Right lobe of liver (tissue), 6 donors: ENCODE measurements at regions not wholly inside any gene's neighbourhood (a gene's known extent, or its start where the extent isn't known, plus 50 kb on each side); places are given as distances from the start of the nearest gene placed in this dataset.

Source experiments
- ATAC-seq, 4 donors: fragments of 200-7000 bp; cut with Tn5 transposase; one replicate each; pipeline ENCODE4 v1.9.1; 2020; ENCODE audit warnings: mild to moderate bottlenecking in 4 of 4, moderate library complexity in 4 of 4
- DNase-seq, 3 donors: peaks; one replicate each; pipeline ENCODE4 v3.0.0-alpha.2; 2020
- H3K27ac ChIP-seq, 3 donors: fragments of 200-600 bp; one replicate each; pipeline ENCODE4 v1.8.0; 2022
- H3K27me3 ChIP-seq, 2 donors: fragments of 200-600 bp; one replicate each; pipeline ENCODE4 v1.8.0; 2022
- H3K36me3 ChIP-seq, 4 donors: fragments of 200-600 bp; sonication (generic) in 1 of 4; one replicate each; pipeline versions ENCODE4 v1.5.1 to v1.8.0; 2017 to 2022; ENCODE audit warnings: control low read depth in 1 of 4
- H3K4me1 ChIP-seq, 4 donors: fragments of 200-600 bp; sonication (generic) in 1 of 4; one replicate each; pipeline versions ENCODE4 v1.5.1 to v1.8.0; 2017 to 2022; ENCODE audit warnings: control low read depth in 1 of 4
- H3K4me3 ChIP-seq, 3 donors: fragments of 200-600 bp; one replicate each; pipeline ENCODE4 v1.8.0; 2022
- H3K9me3 ChIP-seq, 4 donors: fragments of 200-600 bp; sonication (generic) in 1 of 4; one replicate each; pipeline versions ENCODE4 v1.5.1 to v1.8.0; 2017 to 2022; ENCODE audit warnings: control low read depth in 1 of 4
- POLR2A ChIP-seq: fragments of 450-650 bp; IDR thresholded peaks from one replicate; pipeline ENCODE4 v1.6.1; 2017; ENCODE audit warnings: antibody characterized with exemption, mild to moderate bottlenecking
- WGBS: methylation state at CpG from one replicate; pipeline ENCODE4 v1.1.6; 2018; ENCODE audit warnings: low coverage, low lambda C conversion rate; ENCODE audit not compliant: insufficient coverage; ENCODE audit errors: missing lambda C conversion rate; 5-methylcytosine and 5-hydroxymethylcytosine counted together
- intact Hi-C, 2 donors: fragments of 100-400 bp; cut with DNase I; formaldehyde crosslinking; loops; one replicate each; pipeline versions ENCODE4 v1.11.2 to v1.14.1; 2022
- TF ChIP-seq, protein P1 (sequence below), 4 donors: fragments of 200-600 bp in 3 of 4; fragments of 450-650 bp in 1 of 4; IDR thresholded peaks; one replicate each; pipeline versions ENCODE4 v1.5.1 to v1.8.0; 2016 to 2022; ENCODE audit warnings: antibody characterized with exemption in 4 of 4, mild to moderate bottlenecking in 2 of 4
- donor health status: DM: no; HTN: yes; CAD: no.
- donor health status: DM: no; HTN: no; CAD: no.
- donor health status: DM: no; HTN: no; CAD: no.
- donor health status: DM: no; HTN: yes; CAD: no.
- donor health status: DM: no; HTN: yes; CAD: no.

DNA sequence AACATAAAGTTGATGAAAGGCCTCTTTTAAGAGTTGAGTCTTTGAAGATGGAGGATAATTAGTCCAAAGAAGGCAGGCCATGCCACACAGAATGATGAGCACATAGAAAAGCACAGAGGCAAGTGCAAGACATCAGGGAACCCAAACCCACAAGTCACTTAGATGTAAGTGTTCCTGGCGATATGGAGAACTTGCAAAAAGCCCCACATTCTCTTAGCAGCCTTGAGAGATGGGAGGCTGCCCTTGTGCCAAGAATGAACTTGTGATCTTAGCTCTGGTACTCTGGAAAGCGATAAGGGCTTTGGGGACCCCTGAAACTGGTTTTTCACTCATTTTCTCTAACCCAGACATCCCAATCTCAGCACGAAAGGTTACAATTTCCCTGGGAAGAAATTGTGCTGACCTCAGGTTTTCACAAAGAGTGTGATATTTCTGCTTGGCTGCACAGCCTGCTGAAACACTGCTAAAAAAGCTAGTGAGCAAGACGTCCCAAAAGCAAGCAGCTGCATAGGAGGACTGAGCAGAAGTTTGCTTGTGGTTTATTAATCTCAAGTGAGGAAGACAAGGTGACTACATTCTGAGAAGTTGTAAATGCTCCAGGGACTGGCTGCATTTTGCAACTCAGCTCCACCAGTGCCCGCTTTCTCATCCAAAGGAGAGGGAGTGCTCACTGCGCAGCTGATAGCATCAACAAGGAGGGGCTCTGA, 496.9 kb upstream of the CAMK1G start:
- Histone ChIP-seq H3K36me3 (no peaks in the 10 kb centered on the region), H3K9me3 (no peaks in the 10 kb centered on the region), H3K4me3 (no peak overlapping the region), H3K4me1 (no peaks in the 10 kb centered on the region), H3K27me3 (no peaks in the 10 kb centered on the region), H3K27ac (no peak overlapping the region)
- WGBS, result 59% methylated on average over 6 of the region's 6 CpGs
- intact Hi-C loops, result no loop called here
- TF ChIP-seq, protein P1, sequence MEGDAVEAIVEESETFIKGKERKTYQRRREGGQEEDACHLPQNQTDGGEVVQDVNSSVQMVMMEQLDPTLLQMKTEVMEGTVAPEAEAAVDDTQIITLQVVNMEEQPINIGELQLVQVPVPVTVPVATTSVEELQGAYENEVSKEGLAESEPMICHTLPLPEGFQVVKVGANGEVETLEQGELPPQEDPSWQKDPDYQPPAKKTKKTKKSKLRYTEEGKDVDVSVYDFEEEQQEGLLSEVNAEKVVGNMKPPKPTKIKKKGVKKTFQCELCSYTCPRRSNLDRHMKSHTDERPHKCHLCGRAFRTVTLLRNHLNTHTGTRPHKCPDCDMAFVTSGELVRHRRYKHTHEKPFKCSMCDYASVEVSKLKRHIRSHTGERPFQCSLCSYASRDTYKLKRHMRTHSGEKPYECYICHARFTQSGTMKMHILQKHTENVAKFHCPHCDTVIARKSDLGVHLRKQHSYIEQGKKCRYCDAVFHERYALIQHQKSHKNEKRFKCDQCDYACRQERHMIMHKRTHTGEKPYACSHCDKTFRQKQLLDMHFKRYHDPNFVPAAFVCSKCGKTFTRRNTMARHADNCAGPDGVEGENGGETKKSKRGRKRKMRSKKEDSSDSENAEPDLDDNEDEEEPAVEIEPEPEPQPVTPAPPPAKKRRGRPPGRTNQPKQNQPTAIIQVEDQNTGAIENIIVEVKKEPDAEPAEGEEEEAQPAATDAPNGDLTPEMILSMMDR (IDR thresholded peaks at IDR 0.05), result no peak
- no peak for TF ChIP-seq POLR2A
- DNase-seq (no peak), ATAC-seq (no peak)

DNA sequence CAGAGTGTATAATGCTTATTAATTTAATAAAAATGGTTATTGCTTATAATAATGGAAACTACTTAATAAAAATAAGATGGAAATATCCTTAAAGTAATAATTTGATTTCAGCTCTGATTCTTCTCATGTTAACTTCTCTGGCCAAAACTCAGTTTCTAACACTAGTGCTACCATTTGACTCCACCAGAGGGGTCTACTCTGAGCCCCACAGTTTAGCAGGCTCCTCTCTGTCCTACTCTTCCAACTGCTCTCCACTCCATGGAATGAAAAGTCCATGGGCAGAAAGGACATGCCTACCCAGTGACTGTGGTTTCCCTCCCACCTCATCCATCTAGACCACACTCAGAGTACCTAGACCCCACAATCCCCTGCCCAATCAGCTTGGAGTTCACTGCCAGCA, 489.1 kb upstream of the CAMK1G start:
- TF ChIP-seq, protein P1 (IDR thresholded peaks at IDR 0.05), result no peak
- TF ChIP-seq POLR2A, result no peak
- Histone ChIP-seq H3K4me3 (no peak overlapping the region), H3K36me3 (no peaks in the 10 kb centered on the region), H3K9me3 (no peaks in the 10 kb centered on the region), H3K4me1 (peaks cover 0 to 27% (median 13%) of the 10 kb centered on the region in 4 donors), H3K27ac (peak overlapping the region in 1 of 3 donors; percentile 63), H3K27me3 (no peaks in the 10 kb centered on the region)
- DNase-seq (no peak), ATAC-seq (no peak)
- intact Hi-C loops, result no loop called here

DNA sequence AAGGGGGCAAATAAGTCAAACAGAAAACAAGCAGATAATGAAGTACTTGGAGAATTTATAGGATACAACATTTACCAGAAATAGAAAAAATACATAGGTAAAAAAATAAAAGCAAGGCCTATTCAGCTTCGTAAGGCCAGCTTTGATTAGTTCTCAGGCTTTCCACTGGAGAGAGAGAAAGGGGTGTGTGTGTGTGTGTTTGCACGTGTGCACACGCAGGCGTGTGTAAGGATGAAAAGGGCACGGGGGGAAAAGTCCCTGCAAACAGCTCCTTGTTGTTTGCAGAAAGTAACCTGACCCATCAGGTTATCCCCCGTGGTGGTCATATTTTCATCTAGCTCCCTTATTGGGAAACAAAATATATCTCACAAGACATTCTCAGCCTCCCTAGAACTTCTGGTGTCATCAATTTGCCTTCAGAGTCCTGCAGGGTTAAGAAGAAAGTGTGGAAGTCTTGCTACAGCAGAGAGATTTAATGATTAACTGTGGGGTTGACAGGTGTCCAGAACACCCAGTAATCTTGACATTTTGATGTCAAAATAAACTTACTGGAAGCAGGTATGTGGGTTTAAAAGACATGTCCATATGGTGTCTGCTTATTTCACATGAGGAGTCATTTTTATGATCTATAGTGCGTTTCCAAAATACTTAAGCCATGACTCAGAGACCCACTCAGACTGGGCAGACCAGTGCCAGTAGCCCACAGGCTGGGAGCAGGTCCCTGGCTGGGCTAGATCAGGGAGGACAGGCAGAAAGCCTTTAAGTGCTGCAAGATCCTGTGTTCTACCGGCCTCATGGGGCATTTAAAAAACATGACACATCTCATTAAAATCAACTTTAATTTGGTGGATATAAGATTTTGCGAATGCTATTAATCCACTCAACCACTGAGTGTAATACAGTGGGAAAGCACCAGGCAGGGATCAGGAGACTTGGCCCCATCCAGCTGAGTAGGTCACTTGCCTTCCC, 487.6 kb upstream of the CAMK1G start:
- Histone ChIP-seq H3K4me3 (no peak overlapping the region), H3K9me3 (no peaks in the 10 kb centered on the region), H3K27ac (peak overlapping the region in 2 of 3 donors; percentile 63 to 66), H3K27me3 (no peaks in the 10 kb centered on the region), H3K36me3 (no peaks in the 10 kb centered on the region), H3K4me1 (peaks cover 0 to 27% (median 13%) of the 10 kb centered on the region in 4 donors)
- DNase-seq (peak in 1 of 3 donors; percentile 51), ATAC-seq (peak; percentile 87 to 92 (median 90))
- intact Hi-C loops, result no loop called here
- TF ChIP-seq POLR2A, result no peak
- TF ChIP-seq, protein P1 (IDR thresholded peaks at IDR 0.05), result no peak
- 33% methylated on average over 8 of the region's 9 CpGs for WGBS

DNA sequence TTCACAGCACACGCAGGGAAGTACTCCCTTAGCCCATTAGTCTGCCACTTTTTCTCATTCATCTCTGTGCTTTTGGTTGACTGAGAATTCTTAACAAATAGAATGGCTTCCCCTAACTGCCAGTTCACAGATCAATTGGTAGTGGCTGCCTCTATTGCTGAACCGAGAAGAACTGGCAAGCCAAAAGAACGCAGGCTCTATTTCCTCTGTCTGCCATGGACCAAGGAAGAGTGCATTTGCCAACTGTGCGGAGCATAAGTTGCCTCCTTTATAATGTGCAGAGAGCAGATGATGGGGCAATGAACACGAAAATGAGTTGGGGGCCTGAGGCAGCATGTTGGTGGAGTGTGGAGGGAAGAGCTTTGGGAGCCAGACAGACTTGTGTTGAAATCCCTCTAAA, 483.1 kb upstream of the CAMK1G start:
- Histone ChIP-seq H3K27ac (no peak overlapping the region), H3K27me3 (no peaks in the 10 kb centered on the region), H3K9me3 (no peaks in the 10 kb centered on the region), H3K4me3 (no peak overlapping the region), H3K36me3 (no peaks in the 10 kb centered on the region), H3K4me1 (peaks cover 0 to 12% (median 5%) of the 10 kb centered on the region in 4 donors)
- DNase-seq, result no peak
- WGBS, result 73% methylated on average over 4 of the region's 5 CpGs
- intact Hi-C loops, result no loop called here
- TF ChIP-seq, protein P1 (IDR thresholded peaks at IDR 0.05), result no peak
- no peak for TF ChIP-seq POLR2A
- ATAC-seq, result no peak
